ENCODE measurements at regions not wholly inside any gene's neighbourhood (a gene's known extent, or its start where the extent isn't known, plus 50 kb on each side); places are given as distances from the start of the nearest gene placed in this dataset.

DNA sequence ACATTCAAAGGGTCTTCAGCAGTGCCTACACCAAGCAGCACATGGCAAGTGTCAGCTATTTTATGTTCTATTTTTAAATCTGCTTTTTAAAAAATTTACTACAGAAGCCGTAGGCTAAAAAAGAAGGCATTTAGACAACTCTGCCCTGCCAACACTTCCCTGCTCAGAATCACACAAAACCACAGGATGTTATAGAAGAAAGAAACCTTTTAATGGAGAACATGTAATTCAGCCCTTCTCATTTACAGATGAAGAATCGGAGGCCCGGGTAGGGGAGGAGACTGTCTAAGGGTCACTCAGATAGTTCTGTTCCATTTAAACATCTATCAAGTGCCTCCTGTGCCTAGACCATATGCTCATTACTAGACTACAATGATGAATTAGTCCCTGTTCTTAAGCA, 171.8 kb upstream of the NTF3 start:
- intact Hi-C loops (cut with DNase I), result no loop called here

DNA sequence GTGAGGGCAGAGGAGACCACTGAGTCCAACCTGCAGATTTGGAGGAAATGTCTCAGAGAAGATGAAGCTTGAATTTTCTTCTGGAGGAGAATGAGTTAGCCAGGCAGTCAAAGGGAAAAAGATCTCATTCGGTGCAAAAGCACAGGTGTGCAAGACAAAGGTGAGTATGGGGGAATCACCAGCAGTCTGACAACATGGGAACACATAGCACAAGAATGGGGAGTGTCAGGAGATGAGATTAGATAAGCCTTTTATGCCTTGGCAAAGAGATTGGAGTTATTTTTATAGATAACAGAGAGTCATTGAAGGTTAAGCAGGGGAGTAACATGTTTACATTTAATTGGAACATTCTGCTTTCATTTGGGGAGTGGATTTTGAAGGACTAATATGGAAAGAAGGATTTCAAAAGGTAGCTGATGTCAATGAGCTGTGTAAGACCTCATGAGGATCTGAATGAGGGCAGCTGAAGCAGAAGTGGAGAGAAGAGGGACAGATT, 171.3 kb upstream of the NTF3 start:
- no peak for DNase-seq (ENCODE audit: extremely low spot score in 2 of 2)
- no peaks in the 10 kb centered on the region for H3K36me3 ChIP-seq

More for the DNA sequence above, 171.8 kb upstream of the NTF3 start:
- no peak for DNase-seq (ENCODE audit: extremely low spot score in 2 of 2)
- TF ChIP-seq POLR2A (IDR thresholded peaks at IDR 0.05), result no peak
- no peak for TF ChIP-seq POLR2AphosphoS5 (IDR thresholded peaks at IDR 0.05; ENCODE audit: insufficient read depth in 1 of 2, low read depth in 1 of 2)
- TF ChIP-seq, protein P1, sequence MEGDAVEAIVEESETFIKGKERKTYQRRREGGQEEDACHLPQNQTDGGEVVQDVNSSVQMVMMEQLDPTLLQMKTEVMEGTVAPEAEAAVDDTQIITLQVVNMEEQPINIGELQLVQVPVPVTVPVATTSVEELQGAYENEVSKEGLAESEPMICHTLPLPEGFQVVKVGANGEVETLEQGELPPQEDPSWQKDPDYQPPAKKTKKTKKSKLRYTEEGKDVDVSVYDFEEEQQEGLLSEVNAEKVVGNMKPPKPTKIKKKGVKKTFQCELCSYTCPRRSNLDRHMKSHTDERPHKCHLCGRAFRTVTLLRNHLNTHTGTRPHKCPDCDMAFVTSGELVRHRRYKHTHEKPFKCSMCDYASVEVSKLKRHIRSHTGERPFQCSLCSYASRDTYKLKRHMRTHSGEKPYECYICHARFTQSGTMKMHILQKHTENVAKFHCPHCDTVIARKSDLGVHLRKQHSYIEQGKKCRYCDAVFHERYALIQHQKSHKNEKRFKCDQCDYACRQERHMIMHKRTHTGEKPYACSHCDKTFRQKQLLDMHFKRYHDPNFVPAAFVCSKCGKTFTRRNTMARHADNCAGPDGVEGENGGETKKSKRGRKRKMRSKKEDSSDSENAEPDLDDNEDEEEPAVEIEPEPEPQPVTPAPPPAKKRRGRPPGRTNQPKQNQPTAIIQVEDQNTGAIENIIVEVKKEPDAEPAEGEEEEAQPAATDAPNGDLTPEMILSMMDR (IDR thresholded peaks at IDR 0.05), result no peak
- H3K27me3 ChIP-seq, result no peaks in the 10 kb centered on the region
- H3K4me1 ChIP-seq, result peaks cover 54% of the 10 kb centered on the region
- no peaks in the 10 kb centered on the region for H3K9me3 ChIP-seq
- no peaks in the 10 kb centered on the region for H3K36me3 ChIP-seq
- peak overlapping the region; percentile 66 for H3K27ac ChIP-seq
- H3K4me3 ChIP-seq, result no peak overlapping the region

DNA sequence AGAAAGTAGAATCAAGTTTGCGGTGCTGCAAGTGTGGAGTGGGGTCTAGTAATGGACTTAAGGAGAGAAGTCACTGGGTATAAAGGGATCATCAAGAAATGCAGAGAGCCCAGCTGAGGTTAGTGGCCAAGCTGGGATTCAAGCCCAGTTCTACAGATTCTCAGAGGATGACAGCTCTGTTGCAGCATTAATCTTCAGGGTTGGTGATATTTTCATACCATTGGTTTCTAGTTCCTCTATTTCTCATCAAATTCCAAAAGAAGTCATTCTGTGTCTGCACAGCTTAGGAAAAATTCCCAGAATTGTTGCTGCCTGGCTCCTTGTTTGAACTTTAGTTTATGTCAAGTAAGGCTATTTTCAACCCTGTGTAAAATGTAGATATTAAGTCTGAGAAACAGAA, 169.5 kb upstream of the NTF3 start:
- intact Hi-C loops (cut with DNase I), result no loop called here
- peaks cover 52% of the 10 kb centered on the region for H3K4me1 ChIP-seq
- no peak overlapping the region for H3K4me3 ChIP-seq
- H3K27ac ChIP-seq, result no peak overlapping the region
- H3K9me3 ChIP-seq, result no peaks in the 10 kb centered on the region
- no peaks in the 10 kb centered on the region for H3K36me3 ChIP-seq
- TF ChIP-seq POLR2A (IDR thresholded peaks at IDR 0.05) (no peak), POLR2AphosphoS5 (IDR thresholded peaks at IDR 0.05; ENCODE audit: insufficient read depth in 1 of 2, low read depth in 1 of 2) (no peak)
- TF ChIP-seq, protein P1 (IDR thresholded peaks at IDR 0.05), result no peak
- H3K27me3 ChIP-seq, result no peaks in the 10 kb centered on the region
- no peak for DNase-seq (ENCODE audit: extremely low spot score in 2 of 2)

More for the DNA sequence above, 171.3 kb upstream of the NTF3 start:
- H3K4me3 ChIP-seq, result no peak overlapping the region
- H3K9me3 ChIP-seq, result no peaks in the 10 kb centered on the region
- TF ChIP-seq, protein P1 (IDR thresholded peaks at IDR 0.05), result no peak
- TF ChIP-seq POLR2AphosphoS5 (IDR thresholded peaks at IDR 0.05; ENCODE audit: insufficient read depth in 1 of 2, low read depth in 1 of 2), result no peak
- no peak for TF ChIP-seq POLR2A (IDR thresholded peaks at IDR 0.05)
- intact Hi-C loops (cut with DNase I), result no loop called here
- peaks cover 54% of the 10 kb centered on the region for H3K4me1 ChIP-seq
- no peak overlapping the region for H3K27ac ChIP-seq
- no peaks in the 10 kb centered on the region for H3K27me3 ChIP-seq

DNA sequence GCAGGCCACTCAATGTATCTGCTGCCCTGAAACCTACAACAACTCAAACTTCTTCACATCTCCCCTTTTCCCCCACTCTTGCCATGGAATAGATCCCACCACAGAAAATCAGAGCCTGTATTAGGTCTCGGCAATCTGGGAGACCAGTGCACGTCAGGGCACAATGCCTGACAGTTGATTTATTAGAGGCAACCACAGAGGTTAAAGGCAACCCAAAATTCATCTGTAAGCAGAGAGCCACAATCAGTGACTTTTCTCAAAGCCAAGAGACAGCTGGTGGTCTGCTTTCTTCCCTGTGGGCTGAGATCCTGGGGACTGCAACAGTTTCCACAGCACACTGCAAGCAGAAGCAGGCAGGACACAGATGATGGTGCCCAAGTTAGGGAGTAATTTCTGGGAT, 169.0 kb upstream of the NTF3 start:
- DNase-seq (ENCODE audit: extremely low spot score in 2 of 2), result no peak
- intact Hi-C loops (cut with DNase I), result no loop called here
- Histone ChIP-seq H3K4me3 (no peak overlapping the region), H3K27ac (no peak overlapping the region), H3K9me3 (no peaks in the 10 kb centered on the region), H3K36me3 (no peaks in the 10 kb centered on the region), H3K4me1 (peaks cover 47% of the 10 kb centered on the region), H3K27me3 (no peaks in the 10 kb centered on the region)
- TF ChIP-seq POLR2A (IDR thresholded peaks at IDR 0.05) (no peak), POLR2AphosphoS5 (IDR thresholded peaks at IDR 0.05; ENCODE audit: insufficient read depth in 1 of 2, low read depth in 1 of 2) (no peak)
- TF ChIP-seq, protein P1 (IDR thresholded peaks at IDR 0.05), result no peak

DNA sequence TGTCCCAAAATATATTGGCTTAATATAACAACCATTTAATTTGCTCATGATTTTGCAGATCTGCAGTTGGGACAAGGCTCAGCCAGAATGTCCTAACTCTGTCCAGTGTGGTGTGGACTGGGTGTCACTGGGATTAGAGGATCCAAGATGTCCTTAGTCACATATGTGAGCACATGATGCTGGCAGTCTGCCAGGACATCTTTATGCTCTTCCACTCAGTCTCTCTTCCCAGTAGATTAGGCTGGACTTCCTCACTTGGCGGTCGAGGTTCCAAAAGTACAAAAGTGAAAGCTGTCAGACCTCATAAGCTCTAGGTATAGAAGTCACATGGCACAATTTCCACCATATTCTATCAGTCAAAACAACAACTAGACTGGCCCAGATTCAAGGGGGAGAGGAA, 167.9 kb upstream of the NTF3 start:
- no peak for DNase-seq (ENCODE audit: extremely low spot score in 2 of 2)
- H3K4me3 ChIP-seq, result no peak overlapping the region
- intact Hi-C loops (cut with DNase I), result no loop called here
- H3K27me3 ChIP-seq, result no peaks in the 10 kb centered on the region
- no peaks in the 10 kb centered on the region for H3K9me3 ChIP-seq
- TF ChIP-seq, protein P1 (IDR thresholded peaks at IDR 0.05), result no peak
- TF ChIP-seq POLR2A (IDR thresholded peaks at IDR 0.05), result no peak
- TF ChIP-seq POLR2AphosphoS5 (IDR thresholded peaks at IDR 0.05; ENCODE audit: insufficient read depth in 1 of 2, low read depth in 1 of 2), result no peak
- no peaks in the 10 kb centered on the region for H3K36me3 ChIP-seq
- peaks cover 39% of the 10 kb centered on the region for H3K4me1 ChIP-seq
- H3K27ac ChIP-seq, result no peak overlapping the region
